ENCODE measurements at regions not wholly inside any gene's neighbourhood (a gene's known extent, or its start where the extent isn't known, plus 50 kb on each side); places are given as distances from the start of the nearest gene placed in this dataset.
"Not testable (repeated sequence)": the region's sequence is repeated elsewhere in the genome, so short reads cannot be mapped to it uniquely, and the experiment has no call there.

DNA sequence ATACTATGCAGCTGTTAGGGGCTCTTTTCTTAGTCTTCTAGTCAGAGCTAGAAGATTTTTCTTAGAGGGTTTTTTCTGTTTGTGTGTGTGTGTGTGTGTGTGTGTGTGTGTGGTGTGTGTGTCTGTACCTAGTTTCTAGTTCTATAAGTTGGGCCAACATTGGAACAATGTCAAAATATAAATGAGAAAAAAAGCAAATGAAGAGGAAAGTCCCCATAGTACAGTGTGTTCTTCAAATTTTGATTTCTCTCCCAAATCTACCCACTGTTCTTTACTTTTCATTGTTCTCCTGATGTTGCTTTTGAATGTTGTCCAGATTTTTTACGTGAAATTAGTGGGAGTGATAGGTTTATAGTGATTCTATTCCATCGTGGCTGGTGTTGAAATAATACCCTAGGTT, 2153.4 kb upstream of the RAG2 start:
- no peak overlapping the region for H3K27ac ChIP-seq (ENCODE audit: low read depth, low read length, severe bottlenecking)
- H3K4me1 ChIP-seq (ENCODE audit: control insufficient read depth, insufficient read depth, low read length, poor library complexity, severe bottlenecking), result no peaks in the 10 kb centered on the region
- H3K4me3 ChIP-seq (ENCODE audit: extremely low read depth, insufficient read depth, low read length, poor library complexity, severe bottlenecking), result no peak overlapping the region
- H3K36me3 ChIP-seq (ENCODE audit: control insufficient read depth, insufficient read depth, low read length), result no peaks in the 10 kb centered on the region
- H3K9me3 ChIP-seq (ENCODE audit: control insufficient read depth, low read length), result no peaks in the 10 kb centered on the region
- 86% methylated on average over 2 of the region's 2 CpGs; no CpG with 5 or more reads in 1 of the 2 experiments for WGBS, 2 experiments (ENCODE audit: insufficient coverage in 2 of 2)

DNA sequence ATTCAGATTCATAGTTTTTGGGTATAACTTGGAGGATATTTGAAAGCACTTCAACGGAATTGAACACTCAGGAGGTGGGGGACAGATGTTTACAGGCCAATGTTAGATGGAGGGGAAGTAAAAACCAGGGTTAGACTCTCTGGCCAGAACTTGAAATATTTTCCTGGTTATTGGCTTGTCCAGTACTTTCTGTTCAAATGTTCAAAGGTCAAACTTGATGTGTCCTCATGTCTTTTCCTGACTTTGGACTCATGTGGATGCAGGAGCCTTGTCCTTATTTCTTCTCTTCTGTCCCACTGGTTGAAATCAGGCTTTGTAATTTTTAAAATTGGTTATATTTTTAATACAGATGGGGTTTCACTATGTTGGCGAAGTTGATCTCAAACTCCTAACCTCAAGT, 2148.5 kb upstream of the RAG2 start:
- not testable (repeated sequence) for H3K4me1 ChIP-seq (ENCODE audit: control insufficient read depth, insufficient read depth, low read length, poor library complexity, severe bottlenecking); H3K4me3 ChIP-seq (ENCODE audit: extremely low read depth, insufficient read depth, low read length, poor library complexity, severe bottlenecking); H3K9me3 ChIP-seq (ENCODE audit: control insufficient read depth, low read length); H3K27ac ChIP-seq (ENCODE audit: low read depth, low read length, severe bottlenecking); H3K36me3 ChIP-seq (ENCODE audit: control insufficient read depth, insufficient read depth, low read length)
- 92% methylated on average over 2 of the region's 2 CpGs; no CpG with 5 or more reads in 1 of the 2 experiments for WGBS, 2 experiments (ENCODE audit: insufficient coverage in 2 of 2)

DNA sequence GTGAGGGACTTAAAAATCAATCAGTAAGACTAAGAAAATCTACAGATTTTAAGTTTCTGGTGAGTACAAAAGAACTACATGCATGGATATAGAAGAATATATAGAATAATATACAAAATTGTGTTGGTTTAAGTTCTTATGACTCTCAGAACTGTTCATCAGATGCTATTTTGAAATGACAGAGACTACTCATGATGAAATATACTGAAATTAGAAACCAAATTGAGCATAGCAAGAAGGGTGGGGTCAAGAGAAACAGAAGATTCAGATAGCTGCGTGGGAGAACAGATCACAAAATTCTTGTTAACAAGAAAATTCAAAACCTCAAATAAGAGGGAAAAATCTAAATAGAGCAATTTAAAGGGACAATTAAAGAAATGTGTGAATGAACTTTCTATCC, 2125.3 kb upstream of the RAG2 start:
- H3K4me1 ChIP-seq (ENCODE audit: control insufficient read depth, insufficient read depth, low read length, poor library complexity, severe bottlenecking), result peaks cover 3% of the 10 kb centered on the region
- no peaks in the 10 kb centered on the region for H3K36me3 ChIP-seq (ENCODE audit: control insufficient read depth, insufficient read depth, low read length)
- no peak overlapping the region for H3K4me3 ChIP-seq (ENCODE audit: extremely low read depth, insufficient read depth, low read length, poor library complexity, severe bottlenecking)
- H3K9me3 ChIP-seq (ENCODE audit: control insufficient read depth, low read length), result no peaks in the 10 kb centered on the region
- no CpG with 5 or more reads among the region's 1 CpG for WGBS, 2 experiments (ENCODE audit: insufficient coverage in 2 of 2)
- no peak overlapping the region for H3K27ac ChIP-seq (ENCODE audit: low read depth, low read length, severe bottlenecking)

DNA sequence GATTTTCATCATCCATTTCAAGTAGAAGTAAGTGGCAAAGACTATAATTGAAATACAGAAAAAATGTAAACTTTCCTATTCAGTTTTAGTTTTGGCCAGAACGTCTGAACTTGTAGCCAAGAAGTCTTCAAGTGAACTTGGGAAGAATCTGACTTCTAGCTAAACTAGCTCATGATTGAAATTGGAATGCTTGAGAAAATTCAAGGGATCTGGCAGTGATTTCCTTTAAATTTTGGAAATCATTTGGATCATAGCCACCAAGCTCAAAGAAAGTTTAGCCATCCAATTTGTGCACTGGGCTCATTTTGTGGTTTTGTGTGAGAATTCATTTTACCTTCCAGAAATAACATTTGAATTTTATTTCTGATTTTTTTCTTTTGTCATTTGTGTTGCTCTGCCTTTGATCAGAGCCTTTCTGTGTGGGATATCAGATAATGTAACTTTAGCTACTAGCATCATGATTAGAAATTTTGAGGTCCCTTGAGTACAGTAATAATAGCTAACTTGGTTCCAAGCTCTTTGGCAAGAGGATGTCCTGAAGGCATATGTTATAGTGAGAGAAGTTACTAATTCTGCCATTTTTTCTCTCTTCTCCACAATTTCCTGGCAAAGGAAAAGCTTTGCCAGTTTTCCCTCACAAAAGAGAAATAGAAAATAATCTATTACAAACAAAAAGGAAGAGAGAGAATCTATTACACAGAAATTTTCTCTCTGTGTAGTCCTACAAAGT, 2123.7 kb upstream of the RAG2 start:
- H3K4me1 ChIP-seq (ENCODE audit: control insufficient read depth, insufficient read depth, low read length, poor library complexity, severe bottlenecking), result peaks cover 5% of the 10 kb centered on the region
- no peaks in the 10 kb centered on the region for H3K9me3 ChIP-seq (ENCODE audit: control insufficient read depth, low read length)
- H3K4me3 ChIP-seq (ENCODE audit: extremely low read depth, insufficient read depth, low read length, poor library complexity, severe bottlenecking), result no peak overlapping the region
- no peaks in the 10 kb centered on the region for H3K36me3 ChIP-seq (ENCODE audit: control insufficient read depth, insufficient read depth, low read length)
- WGBS, 2 experiments (ENCODE audit: insufficient coverage in 2 of 2), result 100% methylated on average over 1 of the region's 1 CpG; no CpG with 5 or more reads in 1 of the 2 experiments
- H3K27ac ChIP-seq (ENCODE audit: low read depth, low read length, severe bottlenecking), result no peak overlapping the region

DNA sequence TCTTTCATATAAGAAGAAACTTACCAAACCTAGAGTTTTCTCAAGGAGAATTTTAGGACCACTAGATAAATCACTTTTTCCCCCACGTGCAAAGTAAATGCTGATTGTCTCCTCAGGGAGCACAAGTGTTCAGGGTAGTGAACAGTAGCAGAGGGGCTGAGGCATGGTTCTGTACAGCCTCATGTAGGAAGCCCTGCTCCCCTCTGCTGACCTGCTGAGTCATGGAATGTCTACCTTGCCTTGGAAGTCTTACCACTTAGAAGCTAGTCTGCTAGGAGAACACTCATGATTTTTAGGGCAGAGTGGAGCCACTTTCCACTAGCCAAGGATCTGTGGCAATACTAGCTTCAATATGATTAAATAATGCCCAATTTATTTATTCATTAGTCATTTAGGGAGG, 2120.6 kb upstream of the RAG2 start:
- H3K4me1 ChIP-seq (ENCODE audit: control insufficient read depth, insufficient read depth, low read length, poor library complexity, severe bottlenecking), result peaks cover 5% of the 10 kb centered on the region
- H3K9me3 ChIP-seq (ENCODE audit: control insufficient read depth, low read length), result no peaks in the 10 kb centered on the region
- no peaks in the 10 kb centered on the region for H3K36me3 ChIP-seq (ENCODE audit: control insufficient read depth, insufficient read depth, low read length)
- no CpG with 5 or more reads among the region's 1 CpG for WGBS, 2 experiments (ENCODE audit: insufficient coverage in 2 of 2)
- peak overlapping the region; percentile 54 for H3K27ac ChIP-seq (ENCODE audit: low read depth, low read length, severe bottlenecking)
- H3K4me3 ChIP-seq (ENCODE audit: extremely low read depth, insufficient read depth, low read length, poor library complexity, severe bottlenecking), result no peak overlapping the region

DNA sequence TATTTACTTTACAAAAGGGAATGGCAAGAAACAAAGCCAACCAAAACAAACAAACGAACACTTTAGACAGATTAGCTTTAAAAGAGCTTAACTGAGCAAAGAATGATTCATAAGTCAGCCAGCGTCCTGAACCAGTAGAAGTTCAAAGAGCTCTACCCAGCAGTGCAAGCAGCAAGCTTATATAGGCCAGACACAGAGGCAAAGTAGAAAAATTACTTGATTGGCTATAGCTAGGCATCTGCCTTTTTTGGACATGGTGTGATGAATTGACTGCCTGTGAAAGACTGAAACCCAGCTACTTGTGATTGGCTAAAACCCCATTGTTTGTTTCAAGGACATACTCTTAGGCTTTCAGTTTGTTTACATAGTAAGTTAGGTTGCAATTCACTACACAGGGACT, 2120.0 kb upstream of the RAG2 start:
- 46 to 60% methylated on average over 1 of the region's 2 CpGs for WGBS, 2 experiments (ENCODE audit: insufficient coverage in 2 of 2)

DNA sequence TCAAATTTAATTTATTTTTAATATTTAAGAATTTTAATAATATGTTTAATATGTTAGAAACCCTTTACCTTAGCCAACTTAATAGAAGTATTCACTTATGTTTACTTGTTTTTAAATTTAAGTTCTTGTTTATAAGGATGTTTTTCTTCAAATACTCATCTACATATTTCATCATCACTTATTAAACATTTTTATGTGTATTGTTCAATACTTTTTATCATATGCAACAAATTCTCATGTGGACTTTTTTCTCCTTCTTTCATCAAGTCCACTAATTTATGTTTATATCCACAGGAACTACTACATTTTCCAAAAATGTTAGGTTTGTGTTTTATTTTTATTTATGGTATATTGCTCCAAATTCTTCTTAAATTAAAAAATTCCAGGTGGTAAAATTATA, 2113.1 kb upstream of the RAG2 start:
- H3K36me3 ChIP-seq (ENCODE audit: control insufficient read depth, insufficient read depth, low read length), result no peaks in the 10 kb centered on the region
- no peaks in the 10 kb centered on the region for H3K4me1 ChIP-seq (ENCODE audit: control insufficient read depth, insufficient read depth, low read length, poor library complexity, severe bottlenecking)
- no peaks in the 10 kb centered on the region for H3K9me3 ChIP-seq (ENCODE audit: control insufficient read depth, low read length)
- no peak overlapping the region for H3K4me3 ChIP-seq (ENCODE audit: extremely low read depth, insufficient read depth, low read length, poor library complexity, severe bottlenecking)
- H3K27ac ChIP-seq (ENCODE audit: low read depth, low read length, severe bottlenecking), result no peak overlapping the region

More for the DNA sequence above, 2120.0 kb upstream of the RAG2 start:
- H3K4me1 ChIP-seq (ENCODE audit: control insufficient read depth, insufficient read depth, low read length, poor library complexity, severe bottlenecking), result peaks cover 5% of the 10 kb centered on the region
- no peaks in the 10 kb centered on the region for H3K36me3 ChIP-seq (ENCODE audit: control insufficient read depth, insufficient read depth, low read length)
- H3K9me3 ChIP-seq (ENCODE audit: control insufficient read depth, low read length), result no peaks in the 10 kb centered on the region
- peak overlapping the region; percentile 54 for H3K27ac ChIP-seq (ENCODE audit: low read depth, low read length, severe bottlenecking)
- no peak overlapping the region for H3K4me3 ChIP-seq (ENCODE audit: extremely low read depth, insufficient read depth, low read length, poor library complexity, severe bottlenecking)

DNA sequence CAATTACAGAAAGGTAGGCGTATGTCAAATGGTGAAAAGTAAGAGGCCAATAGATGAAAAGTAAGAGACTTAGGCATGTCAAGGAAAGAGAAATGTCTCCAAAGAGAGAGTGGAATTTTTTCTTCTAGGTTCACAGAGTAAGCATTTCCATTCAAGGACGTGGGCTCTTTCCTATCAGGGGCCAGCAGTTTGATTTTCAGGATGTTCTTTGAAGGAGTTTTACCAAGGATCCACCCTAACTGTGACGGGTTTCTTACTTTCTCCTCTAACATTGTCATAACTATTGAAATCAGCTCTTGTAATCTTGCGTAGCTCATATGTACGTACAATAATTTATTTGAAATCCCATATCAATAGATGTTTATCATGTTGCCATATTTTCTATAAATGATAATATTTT, 2112.2 kb upstream of the RAG2 start:
- 90 to 100% methylated on average over 1 to 2 of the region's 5 CpGs for WGBS, 2 experiments (ENCODE audit: insufficient coverage in 2 of 2)
- no peak overlapping the region for H3K27ac ChIP-seq (ENCODE audit: low read depth, low read length, severe bottlenecking)

DNA sequence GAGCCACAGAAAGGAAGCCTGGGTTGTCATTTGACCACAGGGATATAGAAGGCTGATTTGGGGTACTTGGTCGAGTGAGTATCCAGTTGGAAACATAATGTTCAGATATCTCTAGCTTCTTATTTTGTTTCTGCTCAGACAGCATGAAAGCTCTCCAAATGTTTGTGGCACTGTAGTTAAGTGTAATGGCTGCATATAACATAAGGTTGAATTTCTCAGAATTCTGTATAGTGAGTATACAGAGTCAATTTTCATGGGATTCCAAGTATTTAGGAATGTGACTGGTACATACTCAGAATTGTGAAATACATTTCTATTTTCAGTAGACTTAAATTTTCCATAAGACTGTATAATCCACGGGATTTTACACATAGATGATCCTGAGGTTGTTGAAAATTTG, 2102.1 kb upstream of the RAG2 start:
- H3K4me1 ChIP-seq (ENCODE audit: control insufficient read depth, insufficient read depth, low read length, poor library complexity, severe bottlenecking), result no peaks in the 10 kb centered on the region
- no peaks in the 10 kb centered on the region for H3K36me3 ChIP-seq (ENCODE audit: control insufficient read depth, insufficient read depth, low read length)
- no peak overlapping the region for H3K27ac ChIP-seq (ENCODE audit: low read depth, low read length, severe bottlenecking)
- WGBS, 2 experiments (ENCODE audit: insufficient coverage in 2 of 2), result 80 to 100% methylated on average over 1 of the region's 2 CpGs
- H3K4me3 ChIP-seq (ENCODE audit: extremely low read depth, insufficient read depth, low read length, poor library complexity, severe bottlenecking), result no peak overlapping the region
- H3K9me3 ChIP-seq (ENCODE audit: control insufficient read depth, low read length), result no peaks in the 10 kb centered on the region

More for the DNA sequence above, 2112.2 kb upstream of the RAG2 start:
- no peaks in the 10 kb centered on the region for H3K9me3 ChIP-seq (ENCODE audit: control insufficient read depth, low read length)
- H3K4me3 ChIP-seq (ENCODE audit: extremely low read depth, insufficient read depth, low read length, poor library complexity, severe bottlenecking), result no peak overlapping the region
- H3K36me3 ChIP-seq (ENCODE audit: control insufficient read depth, insufficient read depth, low read length), result no peaks in the 10 kb centered on the region
- H3K4me1 ChIP-seq (ENCODE audit: control insufficient read depth, insufficient read depth, low read length, poor library complexity, severe bottlenecking), result no peaks in the 10 kb centered on the region

DNA sequence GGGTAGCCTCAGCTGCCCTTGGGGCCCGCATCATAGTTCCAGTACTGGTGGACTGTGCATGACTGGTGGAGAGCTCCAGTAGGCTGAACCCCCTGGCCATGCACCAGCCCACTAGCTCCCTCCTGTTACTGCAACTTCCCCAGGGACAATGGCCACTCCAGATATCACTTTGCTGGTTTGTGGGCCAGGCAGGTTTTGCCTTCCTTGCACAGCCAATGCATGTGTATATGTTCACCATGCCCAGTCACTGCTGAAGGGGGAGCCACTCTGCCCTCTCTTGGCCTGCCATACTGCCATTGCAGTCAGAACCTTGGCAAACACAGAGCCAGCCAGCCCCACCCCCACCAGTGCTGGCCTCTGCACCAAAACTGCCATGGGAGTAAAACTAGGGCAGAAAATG, 2095.3 kb upstream of the RAG2 start:
- Histone ChIP-seq H3K4me3 (ENCODE audit: extremely low read depth, insufficient read depth, low read length, poor library complexity, severe bottlenecking) (no peak overlapping the region), H3K4me1 (ENCODE audit: control insufficient read depth, insufficient read depth, low read length, poor library complexity, severe bottlenecking) (no peaks in the 10 kb centered on the region), H3K9me3 (ENCODE audit: control insufficient read depth, low read length) (no peaks in the 10 kb centered on the region), H3K27ac (ENCODE audit: low read depth, low read length, severe bottlenecking) (no peak overlapping the region), H3K36me3 (ENCODE audit: control insufficient read depth, insufficient read depth, low read length) (no peaks in the 10 kb centered on the region)
- WGBS, 2 experiments (ENCODE audit: insufficient coverage in 2 of 2), result no CpG with 5 or more reads among the region's 1 CpG

DNA sequence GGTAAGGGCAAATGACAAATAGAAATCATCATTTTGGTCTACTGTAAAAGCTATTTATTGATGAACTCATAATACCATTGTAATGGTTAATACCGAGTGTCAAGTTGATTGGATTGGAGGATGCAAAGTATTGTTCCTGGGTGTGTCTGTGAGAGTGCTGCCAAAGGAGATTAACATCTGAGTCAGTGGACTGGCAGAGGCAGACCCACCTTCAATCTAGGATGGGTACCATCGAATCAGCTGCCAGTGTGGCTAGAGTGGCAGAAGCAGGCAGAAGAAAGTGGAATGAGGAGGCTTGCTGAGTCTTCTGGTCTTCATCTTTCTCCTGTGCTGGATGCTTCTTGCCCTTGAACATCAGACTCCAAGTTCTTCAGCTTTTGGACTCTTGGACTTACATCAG, 2092.2 kb upstream of the RAG2 start:
- not testable (repeated sequence) for H3K4me3 ChIP-seq (ENCODE audit: extremely low read depth, insufficient read depth, low read length, poor library complexity, severe bottlenecking); H3K4me1 ChIP-seq (ENCODE audit: control insufficient read depth, insufficient read depth, low read length, poor library complexity, severe bottlenecking); H3K27ac ChIP-seq (ENCODE audit: low read depth, low read length, severe bottlenecking); H3K9me3 ChIP-seq (ENCODE audit: control insufficient read depth, low read length); H3K36me3 ChIP-seq (ENCODE audit: control insufficient read depth, insufficient read depth, low read length)
- WGBS, 2 experiments (ENCODE audit: insufficient coverage in 2 of 2), result 86 to 96% methylated on average over 1 to 2 of the region's 2 CpGs
